Stimulated activated CD8-positive, alpha-beta memory T cell treated with anti-CD3 and anti-CD28 coated beads, Interleukin-4, amount 100 ng/mL, for 4 hours (primary cell): ENCODE measurements at regions not wholly inside any gene's neighbourhood (a gene's known extent, or its start where the extent isn't known, plus 50 kb on each side); places are given as distances from the start of the nearest gene placed in this dataset.
"Not testable (repeated sequence)": the region's sequence is repeated elsewhere in the genome, so short reads cannot be mapped to it uniquely, and the experiment has no call there.

Source experiments
- DNase-seq, 2 donors: peaks; one replicate each; pipeline ENCODE4 v3.0.0-alpha.2; 2020; ENCODE audit warnings: low read depth in 2 of 2, low spot score in 1 of 2

- no peak for DNase-seq
These were observed 102.0 kb upstream of the DAZL start for GRCh38 chr3:16707260-16707659.

- DNase-seq = no peak
These were observed 103.1 kb upstream of the DAZL start for GRCh38 chr3:16708285-16708684.

- DNase-seq = not testable (repeated sequence)
These were observed 106.5 kb upstream of the DAZL start for GRCh38 chr3:16711691-16712090.

GRCh38 chr3:16715281-16715680 lies 110.1 kb upstream of the DAZL start:
- DNase-seq = no peak

DNA sequence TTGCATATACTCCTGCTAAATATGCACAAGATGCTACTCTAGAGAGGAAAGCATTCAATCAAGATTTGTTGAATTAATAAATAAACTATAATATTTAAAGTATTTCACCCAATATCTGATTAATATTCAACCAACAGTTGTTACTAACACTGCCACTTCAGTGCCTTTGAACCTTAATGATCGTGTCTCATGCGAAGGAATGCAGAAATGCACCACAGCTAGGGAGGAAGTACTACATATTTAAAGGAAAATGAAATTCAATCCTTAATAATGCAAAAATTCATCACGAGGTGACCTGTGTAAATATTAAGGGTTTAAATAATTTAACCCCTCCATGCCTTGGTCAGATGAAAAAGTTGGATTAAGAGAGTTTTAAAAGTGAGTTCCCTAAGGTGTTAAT lies 114.2 kb upstream of the DAZL start:
- no peak for DNase-seq

GRCh38 chr3:16720367-16720940 lies 115.2 kb upstream of the DAZL start:
- DNase-seq = no peak

DNA sequence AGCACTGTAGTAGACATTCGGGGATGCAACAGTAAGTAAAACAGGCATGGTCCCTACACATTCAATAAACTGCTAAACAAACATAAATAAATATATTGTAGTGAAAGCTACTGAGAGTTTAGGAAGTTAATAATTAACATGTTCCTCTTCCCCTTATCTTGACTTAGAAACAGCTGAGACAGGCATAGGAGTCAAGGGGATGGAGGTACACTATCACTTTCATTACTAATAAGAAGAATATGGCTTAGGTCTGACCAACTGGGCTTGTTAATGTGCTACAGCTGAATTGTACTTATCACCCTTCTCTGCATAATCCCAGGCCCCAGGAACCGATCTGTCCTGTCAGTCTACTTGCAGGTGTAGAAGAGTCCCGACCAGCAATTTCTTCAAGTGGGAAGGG lies 116.3 kb upstream of the DAZL start:
- DNase-seq = no peak

- no peak for DNase-seq
These were observed 118.8 kb upstream of the DAZL start for GRCh38 chr3:16723978-16724377.

GRCh38 chr3:16724487-16724886 lies 119.3 kb upstream of the DAZL start:
- DNase-seq = no peak

GRCh38 chr3:16725972-16726371 lies 120.7 kb upstream of the DAZL start:
- DNase-seq = no peak

DNA sequence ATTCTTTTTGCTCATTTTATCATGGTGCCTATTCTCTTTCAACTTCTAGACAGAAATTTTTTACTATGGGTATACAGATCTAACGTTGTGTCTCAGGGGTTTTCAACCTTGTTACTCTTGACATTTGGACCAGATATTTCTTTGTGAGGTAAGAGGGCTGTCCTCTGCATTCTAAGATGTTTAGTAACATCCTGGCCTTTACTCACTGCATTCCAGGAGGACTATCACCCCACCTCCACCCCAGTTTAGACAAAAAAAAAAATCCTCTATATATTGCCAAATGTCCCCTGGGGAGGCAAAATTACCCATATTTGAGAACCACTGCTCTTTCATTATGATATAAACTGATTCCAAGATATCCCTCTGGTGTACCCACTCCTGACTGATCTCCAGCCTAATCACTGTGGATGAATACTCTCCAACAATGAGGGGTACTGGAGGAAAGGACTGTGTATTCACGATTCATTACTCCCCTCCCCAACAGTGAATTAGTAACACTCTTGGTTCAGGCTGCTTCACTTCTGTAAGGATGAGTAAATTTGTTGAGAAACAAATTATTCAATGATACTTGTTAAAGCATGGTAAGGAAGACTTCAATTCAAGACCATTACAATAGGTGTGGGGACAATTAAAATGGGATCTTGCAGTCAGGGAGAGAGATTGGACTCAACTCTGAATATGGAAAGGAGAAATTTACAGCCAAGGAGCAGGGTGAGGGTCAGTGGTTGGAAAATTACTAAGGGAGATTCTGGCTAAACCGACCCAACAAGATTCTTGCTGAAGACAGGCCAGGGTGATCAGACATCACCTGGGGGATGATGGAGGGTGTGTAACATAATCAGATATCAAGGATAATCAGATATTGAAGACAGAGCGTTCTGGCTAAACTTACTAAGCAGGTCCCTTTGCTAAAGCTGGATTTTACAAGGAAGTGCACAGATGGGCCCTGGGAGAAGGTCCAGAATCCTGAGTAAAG lies 123.8 kb upstream of the DAZL start:
- DNase-seq = no peak

GRCh38 chr3:16738451-16738850 lies 133.2 kb upstream of the DAZL start:
- no peak for DNase-seq

GRCh38 chr3:16739541-16740105 lies 134.4 kb upstream of the DAZL start:
- DNase-seq = no peak

DNA sequence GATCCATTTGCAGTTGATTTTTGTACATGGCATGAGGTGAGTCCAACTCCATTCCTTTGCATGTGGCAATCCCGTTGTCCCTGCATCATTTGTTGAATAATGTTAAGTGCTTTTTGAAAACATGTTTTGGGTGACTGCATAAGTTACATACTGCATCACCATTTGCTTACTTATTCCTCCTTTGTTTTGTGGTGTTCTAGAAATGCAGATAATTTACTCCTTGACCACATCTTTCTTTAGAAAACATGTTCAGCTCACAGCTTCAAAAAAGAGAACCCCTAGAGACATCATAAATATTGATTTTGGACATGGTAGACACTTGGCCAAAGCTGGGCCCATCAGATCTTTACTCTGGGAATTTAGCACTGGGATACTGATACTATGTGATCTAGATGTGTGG lies 135.3 kb upstream of the DAZL start:
- DNase-seq = no peak

- no peak for DNase-seq
These were observed 136.0 kb upstream of the DAZL start for GRCh38 chr3:16741103-16741758.

DNA sequence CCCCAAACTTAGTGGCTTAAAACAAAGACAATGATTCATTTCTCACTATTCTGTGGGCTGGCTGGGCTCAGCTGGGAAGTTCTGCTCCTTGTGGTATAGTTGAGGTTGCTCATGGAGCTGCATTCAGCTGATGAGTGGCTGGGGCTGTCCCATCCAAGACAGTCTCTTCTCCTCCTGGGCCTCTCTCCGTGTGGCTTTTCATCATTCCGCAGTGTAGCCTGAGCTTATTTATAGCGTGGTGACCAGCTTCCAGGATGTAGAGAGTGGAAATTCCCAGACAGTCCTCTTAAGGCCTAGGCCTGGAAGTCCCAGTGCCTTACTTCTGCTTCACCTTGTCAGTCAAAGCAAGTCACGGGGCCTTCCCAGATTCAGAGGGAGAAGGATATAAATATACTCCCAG lies 136.7 kb upstream of the DAZL start:
- no peak for DNase-seq

- no peak for DNase-seq
These were observed 138.1 kb upstream of the DAZL start for GRCh38 chr3:16743276-16743675.

DNA sequence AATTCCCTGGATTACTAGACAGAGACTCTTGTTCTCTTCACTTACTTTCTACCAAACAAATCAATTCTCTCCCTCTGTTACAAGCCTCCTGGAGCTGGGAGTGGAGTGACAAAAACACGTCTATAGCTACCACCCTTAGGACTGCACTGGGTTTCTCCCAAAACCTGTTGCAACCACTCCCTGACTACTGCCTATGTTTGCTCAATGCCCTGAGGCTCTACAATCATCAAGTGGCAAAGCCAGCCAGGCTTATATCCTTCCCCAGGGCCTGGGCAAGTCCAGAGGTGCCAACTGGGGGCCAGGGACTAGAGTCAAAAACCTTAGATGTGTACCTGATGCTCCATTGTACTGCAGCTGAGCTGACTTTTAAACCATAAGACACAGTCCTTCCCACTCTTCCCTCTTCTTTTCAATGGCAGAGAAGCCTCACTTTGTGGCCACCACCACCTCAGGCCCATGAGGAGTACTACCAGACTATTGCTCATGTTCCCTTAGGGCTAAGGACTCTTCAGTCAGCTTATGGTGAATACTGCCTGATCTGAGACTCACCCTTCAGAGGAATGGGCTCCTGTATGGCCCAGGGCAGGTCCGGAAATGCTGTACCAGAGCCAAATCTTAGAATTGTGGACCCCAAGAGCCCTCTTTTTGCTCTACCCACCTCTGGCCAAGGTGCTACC lies 125.4 kb upstream of the PLCL2 start:
- no peak for DNase-seq

- DNase-seq = no peak
These were observed 123.2 kb upstream of the PLCL2 start for GRCh38 chr3:16761571-16761970.

- DNase-seq = no peak
These were observed 119.1 kb upstream of the PLCL2 start for GRCh38 chr3:16765661-16766060.

DNA sequence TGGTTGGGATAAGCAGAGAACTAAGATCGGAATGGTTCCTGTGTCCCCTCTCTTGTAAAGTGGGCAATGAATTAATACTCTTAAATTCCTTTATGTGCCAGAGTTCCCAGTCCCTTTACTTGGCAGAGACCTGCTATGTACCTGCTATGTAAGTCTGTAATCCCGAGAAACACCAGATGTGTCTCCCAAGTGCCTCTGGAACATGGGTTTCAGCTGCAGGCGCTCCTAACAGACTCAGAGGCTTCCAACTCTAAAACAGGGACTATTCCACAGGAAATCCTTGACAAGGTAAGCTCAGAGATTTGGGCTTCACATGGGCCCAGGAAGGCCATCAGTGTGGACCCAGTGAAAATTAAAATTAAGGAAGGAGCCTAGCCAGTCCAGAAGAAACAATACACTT lies 117.7 kb upstream of the PLCL2 start:
- DNase-seq = no peak
